ENCODE measurements at regions not wholly inside any gene's neighbourhood (a gene's known extent, or its start where the extent isn't known, plus 50 kb on each side); places are given as distances from the start of the nearest gene placed in this dataset.
A peak's percentile ranks its signal among the peaks of the same experiment; 100 is the strongest.

- FAIRE-seq (peak; percentile 95), DNase-seq (ENCODE audit: insufficient read length, low spot score) (no peak)
- TF ChIP-seq CTCF (IDR thresholded peaks at IDR 0.05; ENCODE audit: insufficient read depth, missing control alignments) = no peak
Observed at GRCh38 chr10:64619102-64619501, 1097.9 kb downstream of the REEP3 start.

GRCh38 chr10:64626924-64627323 is 1105.7 kb downstream of the REEP3 start:
- DNase-seq (ENCODE audit: insufficient read length, low spot score) = no peak
- TF ChIP-seq CTCF (IDR thresholded peaks at IDR 0.05; ENCODE audit: insufficient read depth, missing control alignments) = no peak

GRCh38 chr10:64630534-64630933 is 1109.3 kb downstream of the REEP3 start:
- DNase-seq (ENCODE audit: insufficient read length, low spot score) (no peak), FAIRE-seq (no peak)
- TF ChIP-seq CTCF (IDR thresholded peaks at IDR 0.05; ENCODE audit: insufficient read depth, missing control alignments) = no peak

More at GRCh38 chr10:64626924-64627323, 1105.7 kb downstream of the REEP3 start:
- no peak for FAIRE-seq

GRCh38 chr10:64635906-64636305 is 1114.7 kb downstream of the REEP3 start:
- no peak for DNase-seq (ENCODE audit: insufficient read length, low spot score)
- TF ChIP-seq CTCF (IDR thresholded peaks at IDR 0.05; ENCODE audit: insufficient read depth, missing control alignments) = no peak
- no peak for FAIRE-seq

GRCh38 chr10:64636461-64636860 is 1115.3 kb downstream of the REEP3 start:
- DNase-seq (ENCODE audit: insufficient read length, low spot score) (no peak), FAIRE-seq (no peak)
- no peak for TF ChIP-seq CTCF (IDR thresholded peaks at IDR 0.05; ENCODE audit: insufficient read depth, missing control alignments)

- FAIRE-seq (no peak), DNase-seq (ENCODE audit: insufficient read length, low spot score) (no peak)
- TF ChIP-seq CTCF (IDR thresholded peaks at IDR 0.05; ENCODE audit: insufficient read depth, missing control alignments) = no peak
Observed at GRCh38 chr10:64637939-64638338, 1116.7 kb downstream of the REEP3 start.

- no peak for TF ChIP-seq CTCF (IDR thresholded peaks at IDR 0.05; ENCODE audit: insufficient read depth, missing control alignments)
- DNase-seq (ENCODE audit: insufficient read length, low spot score) (no peak), FAIRE-seq (no peak)
Observed at GRCh38 chr10:64648915-64649314, 1127.7 kb downstream of the REEP3 start.

All from D721Med (cell line).